Effector memory CD4-positive, alpha-beta T cell (primary cell): ENCODE measurements at regions not wholly inside any gene's neighbourhood (a gene's known extent, or its start where the extent isn't known, plus 50 kb on each side); places are given as distances from the start of the nearest gene placed in this dataset.

Source experiments
- DNase-seq, 3 donors: peaks; one replicate each; pipeline ENCODE4 v3.0.0-alpha.2; 2020
- H3K27ac ChIP-seq: 2 replicates; pipeline ENCODE4 v1.7.0; 2013; ENCODE audit warnings: mild to moderate bottlenecking, low read length, moderate library complexity; ENCODE audit not compliant: insufficient read depth, poor library complexity, severe bottlenecking
- H3K27me3 ChIP-seq: replicated peaks from 2 replicates; pipeline ENCODE4 v1.7.0; 2013; ENCODE audit warnings: mild to moderate bottlenecking, low read length; ENCODE audit not compliant: insufficient read depth, control insufficient read depth, poor library complexity, severe bottlenecking
- H3K36me3 ChIP-seq: 2 replicates; pipeline ENCODE4 v1.7.0; 2013; ENCODE audit warnings: mild to moderate bottlenecking, low read length, moderate library complexity; ENCODE audit not compliant: control insufficient read depth, insufficient read depth
- H3K4me1 ChIP-seq: 2 replicates; pipeline ENCODE4 v1.7.0; 2013; ENCODE audit warnings: low read length, mild to moderate bottlenecking; ENCODE audit not compliant: control insufficient read depth, insufficient read depth, poor library complexity, severe bottlenecking
- H3K4me3 ChIP-seq: 2 replicates; pipeline ENCODE4 v1.7.0; 2013; ENCODE audit warnings: low read length, low read depth, mild to moderate bottlenecking; ENCODE audit not compliant: insufficient read depth, poor library complexity, severe bottlenecking
- H3K9me3 ChIP-seq: 2 replicates; pipeline ENCODE4 v1.7.0; 2013; ENCODE audit warnings: mild to moderate bottlenecking, low read length, moderate library complexity; ENCODE audit not compliant: control insufficient read depth

GRCh38 chr1:229984992-229985612, 81.9 kb upstream of the GALNT2 start:
- Histone ChIP-seq H3K4me3 (no peak overlapping the region), H3K9me3 (no peaks in the 10 kb centered on the region), H3K27ac (no peak overlapping the region), H3K27me3 (no peaks in the 10 kb centered on the region), H3K36me3 (no peaks in the 10 kb centered on the region), H3K4me1 (no peaks in the 10 kb centered on the region)
- DNase-seq = no peak

- Histone ChIP-seq H3K27me3 (no peaks in the 10 kb centered on the region), H3K36me3 (no peaks in the 10 kb centered on the region), H3K27ac (no peak overlapping the region), H3K9me3 (no peaks in the 10 kb centered on the region), H3K4me3 (no peak overlapping the region), H3K4me1 (no peaks in the 10 kb centered on the region)
- DNase-seq = no peak
Observed at GRCh38 chr1:229985613-229986010, 81.4 kb upstream of the GALNT2 start.

GRCh38 chr1:229986737-229987337, 80.2 kb upstream of the GALNT2 start:
- H3K4me3 ChIP-seq = no peak overlapping the region
- no peaks in the 10 kb centered on the region for H3K9me3 ChIP-seq
- no peak for DNase-seq
- no peaks in the 10 kb centered on the region for H3K27me3 ChIP-seq
- no peak overlapping the region for H3K27ac ChIP-seq
- no peaks in the 10 kb centered on the region for H3K36me3 ChIP-seq
- H3K4me1 ChIP-seq = no peaks in the 10 kb centered on the region

GRCh38 chr1:229987953-229988352, 79.1 kb upstream of the GALNT2 start:
- Histone ChIP-seq H3K27me3 (no peaks in the 10 kb centered on the region), H3K27ac (no peak overlapping the region), H3K36me3 (no peaks in the 10 kb centered on the region), H3K9me3 (no peaks in the 10 kb centered on the region), H3K4me1 (no peaks in the 10 kb centered on the region), H3K4me3 (no peak overlapping the region)
- no peak for DNase-seq

- no peaks in the 10 kb centered on the region for H3K4me1 ChIP-seq
- no peaks in the 10 kb centered on the region for H3K36me3 ChIP-seq
- no peaks in the 10 kb centered on the region for H3K9me3 ChIP-seq
- H3K27me3 ChIP-seq = no peaks in the 10 kb centered on the region
- DNase-seq = no peak
- H3K27ac ChIP-seq = no peak overlapping the region
- H3K4me3 ChIP-seq = no peak overlapping the region
Observed at GRCh38 chr1:229988534-229988933, 78.5 kb upstream of the GALNT2 start.

GRCh38 chr1:229989591-229990248, 77.3 kb upstream of the GALNT2 start:
- no peaks in the 10 kb centered on the region for H3K36me3 ChIP-seq
- no peak overlapping the region for H3K4me3 ChIP-seq
- H3K9me3 ChIP-seq = no peaks in the 10 kb centered on the region
- H3K27ac ChIP-seq = no peak overlapping the region
- H3K27me3 ChIP-seq = no peaks in the 10 kb centered on the region
- H3K4me1 ChIP-seq = no peaks in the 10 kb centered on the region
- no peak for DNase-seq

- Histone ChIP-seq H3K9me3 (no peaks in the 10 kb centered on the region), H3K36me3 (no peaks in the 10 kb centered on the region), H3K27me3 (no peaks in the 10 kb centered on the region), H3K4me3 (no peak overlapping the region), H3K27ac (no peak overlapping the region), H3K4me1 (no peaks in the 10 kb centered on the region)
- no peak for DNase-seq
Observed at GRCh38 chr1:229990326-229990725, 76.7 kb upstream of the GALNT2 start.

GRCh38 chr1:229991104-229991513, 75.9 kb upstream of the GALNT2 start:
- no peaks in the 10 kb centered on the region for H3K36me3 ChIP-seq
- no peak overlapping the region for H3K4me3 ChIP-seq
- DNase-seq = no peak
- no peaks in the 10 kb centered on the region for H3K9me3 ChIP-seq
- no peaks in the 10 kb centered on the region for H3K4me1 ChIP-seq
- H3K27ac ChIP-seq = no peak overlapping the region
- no peaks in the 10 kb centered on the region for H3K27me3 ChIP-seq

- Histone ChIP-seq H3K27ac (no peak overlapping the region), H3K4me3 (no peak overlapping the region), H3K27me3 (no peaks in the 10 kb centered on the region), H3K4me1 (no peaks in the 10 kb centered on the region), H3K9me3 (no peaks in the 10 kb centered on the region), H3K36me3 (no peaks in the 10 kb centered on the region)
- DNase-seq = no peak
Observed at GRCh38 chr1:229991724-229992333, 75.2 kb upstream of the GALNT2 start.

GRCh38 chr1:229993060-229993459, 74.0 kb upstream of the GALNT2 start:
- Histone ChIP-seq H3K4me1 (no peaks in the 10 kb centered on the region), H3K4me3 (no peak overlapping the region), H3K36me3 (no peaks in the 10 kb centered on the region), H3K27ac (no peak overlapping the region), H3K27me3 (no peaks in the 10 kb centered on the region), H3K9me3 (no peaks in the 10 kb centered on the region)
- no peak for DNase-seq
